ENCODE measurements at regions not wholly inside any gene's neighbourhood (a gene's known extent, or its start where the extent isn't known, plus 50 kb on each side); places are given as distances from the start of the nearest gene placed in this dataset.

- no peak for DNase-seq
These were observed 397.2 kb upstream of the NPVF start for GRCh38 chr7:25625306-25625992.

- peak; percentile 28 to 67 (median 36) for DNase-seq
These were observed 398.3 kb upstream of the NPVF start for GRCh38 chr7:25626451-25627131.

GRCh38 chr7:25628446-25628845 is 400.2 kb upstream of the NPVF start:
- no peak for DNase-seq

- DNase-seq, result no peak
These were observed 404.3 kb upstream of the NPVF start for GRCh38 chr7:25632616-25633015.

GRCh38 chr7:25633426-25634036 is 405.2 kb upstream of the NPVF start:
- no peak for DNase-seq

- no peak for DNase-seq
These were observed 407.9 kb upstream of the NPVF start for GRCh38 chr7:25636168-25636567.

- DNase-seq, result peak in 1 of 3 donors; percentile 57
These were observed 408.6 kb upstream of the NPVF start for GRCh38 chr7:25636871-25637283.

GRCh38 chr7:25638068-25638467 is 409.8 kb upstream of the NPVF start:
- DNase-seq, result no peak

- no peak for DNase-seq
These were observed 410.4 kb upstream of the NPVF start for GRCh38 chr7:25638590-25639244.

GRCh38 chr7:25642849-25643248 is 414.6 kb upstream of the NPVF start:
- no peak for DNase-seq

- no peak for DNase-seq
These were observed 415.0 kb upstream of the NPVF start for GRCh38 chr7:25643286-25643685.

GRCh38 chr7:25643770-25644394 is 415.6 kb upstream of the NPVF start:
- DNase-seq, result no peak

GRCh38 chr7:25646726-25647413 is 418.6 kb upstream of the NPVF start:
- DNase-seq, result no peak

GRCh38 chr7:25647872-25648271 is 419.6 kb upstream of the NPVF start:
- no peak for DNase-seq

- DNase-seq, result no peak
These were observed 424.1 kb upstream of the NPVF start for GRCh38 chr7:25652366-25652765.

GRCh38 chr7:25653384-25653783 is 425.1 kb upstream of the NPVF start:
- no peak for DNase-seq

- DNase-seq, result no peak
These were observed 427.8 kb upstream of the NPVF start for GRCh38 chr7:25656071-25656470.

- peak; percentile 51 to 70 (median 61) for DNase-seq
These were observed 428.3 kb upstream of the NPVF start for GRCh38 chr7:25656581-25657026.

GRCh38 chr7:25658375-25658774 is 430.1 kb upstream of the NPVF start:
- no peak for DNase-seq

- DNase-seq, result no peak
These were observed 431.6 kb upstream of the NPVF start for GRCh38 chr7:25659841-25660240.

Data from muscle of back (tissue), 3 donors.